IgD-negative memory B cell (primary cell): ENCODE measurements at regions not wholly inside any gene's neighbourhood (a gene's known extent, or its start where the extent isn't known, plus 50 kb on each side); places are given as distances from the start of the nearest gene placed in this dataset.
A peak's percentile ranks its signal among the peaks of the same experiment; 100 is the strongest.

ENCODE experiments used
- H3K27ac Mint-ChIP-seq, 3 donors: one replicate each; pipeline ENCODE4 v1.8.0; 2020 to 2022; ENCODE audit warnings: mild to moderate bottlenecking in 3 of 3, mixed read lengths in 3 of 3, moderate library complexity in 1 of 3
- H3K27me3 Mint-ChIP-seq: one replicate; pipeline ENCODE4 v1.8.0; 2021; ENCODE audit warnings: mixed read lengths
- H3K36me3 Mint-ChIP-seq: one replicate; pipeline ENCODE4 v1.8.0; 2020; ENCODE audit warnings: mild to moderate bottlenecking, mixed read lengths
- H3K4me1 Mint-ChIP-seq, 3 donors: one replicate each; pipeline ENCODE4 v1.8.0; 2020 to 2022; ENCODE audit warnings: mixed read lengths in 3 of 3, mild to moderate bottlenecking in 1 of 3
- H3K4me3 Mint-ChIP-seq, 4 donors: one replicate each; pipeline ENCODE4 v1.8.0; 2020 to 2022; ENCODE audit warnings: mild to moderate bottlenecking in 4 of 4, mixed read lengths in 4 of 4, moderate library complexity in 3 of 4
- H3K9me3 Mint-ChIP-seq, 3 donors: one replicate each; pipeline ENCODE4 v1.8.0; 2020 to 2021; ENCODE audit warnings: mixed read lengths in 3 of 3, mild to moderate bottlenecking in 1 of 3

GRCh38 chr6:22019857-22020256, 277.0 kb downstream of the PRL start:
- no peaks in the 10 kb centered on the region for H3K27me3 Mint-ChIP-seq
- H3K27ac Mint-ChIP-seq: no peak overlapping the region
- H3K4me3 Mint-ChIP-seq: no peak overlapping the region
- H3K4me1 Mint-ChIP-seq: no peaks in the 10 kb centered on the region
- no peaks in the 10 kb centered on the region for H3K36me3 Mint-ChIP-seq
- peaks cover 2 to 6% (median 4%) of the 10 kb centered on the region in 3 donors for H3K9me3 Mint-ChIP-seq

- H3K9me3 Mint-ChIP-seq: peaks cover 2 to 6% (median 4%) of the 10 kb centered on the region in 3 donors
- H3K4me1 Mint-ChIP-seq: no peaks in the 10 kb centered on the region
- H3K27me3 Mint-ChIP-seq: no peaks in the 10 kb centered on the region
- no peaks in the 10 kb centered on the region for H3K36me3 Mint-ChIP-seq
- H3K4me3 Mint-ChIP-seq: no peak overlapping the region
- no peak overlapping the region for H3K27ac Mint-ChIP-seq
Measured at GRCh38 chr6:22020299-22021003, 276.4 kb downstream of the PRL start.

GRCh38 chr6:22021966-22022365, 274.9 kb downstream of the PRL start:
- Mint-ChIP-seq H3K27me3 (no peaks in the 10 kb centered on the region), H3K4me3 (peak overlapping the region in 1 of 4 donors; percentile 44)

GRCh38 chr6:22023937-22024336, 272.9 kb downstream of the PRL start:
- peak overlapping the region in 1 of 3 donors; percentile 39 for H3K27ac Mint-ChIP-seq
- peaks cover 2 to 6% (median 4%) of the 10 kb centered on the region in 3 donors for H3K9me3 Mint-ChIP-seq
- H3K27me3 Mint-ChIP-seq: no peaks in the 10 kb centered on the region
- no peak overlapping the region for H3K4me3 Mint-ChIP-seq
- H3K36me3 Mint-ChIP-seq: no peaks in the 10 kb centered on the region
- peaks cover 0 to 1% (median 0%) of the 10 kb centered on the region in 3 donors for H3K4me1 Mint-ChIP-seq

More at GRCh38 chr6:22021966-22022365, 274.9 kb downstream of the PRL start:
- no peak overlapping the region for H3K27ac Mint-ChIP-seq
- H3K9me3 Mint-ChIP-seq: peaks cover 2 to 6% (median 4%) of the 10 kb centered on the region in 3 donors
- H3K36me3 Mint-ChIP-seq: no peaks in the 10 kb centered on the region
- H3K4me1 Mint-ChIP-seq: peaks cover 0 to 1% (median 0%) of the 10 kb centered on the region in 3 donors

- Mint-ChIP-seq H3K4me1 (peaks cover 0 to 1% (median 0%) of the 10 kb centered on the region in 3 donors), H3K27ac (peak overlapping the region in 1 of 3 donors; percentile 45), H3K36me3 (no peaks in the 10 kb centered on the region), H3K27me3 (no peaks in the 10 kb centered on the region), H3K9me3 (peaks cover 2 to 6% (median 4%) of the 10 kb centered on the region in 3 donors), H3K4me3 (no peak overlapping the region)
Measured at GRCh38 chr6:22024973-22025467, 271.8 kb downstream of the PRL start.

GRCh38 chr6:22025468-22026163, 271.2 kb downstream of the PRL start:
- H3K27me3 Mint-ChIP-seq: no peaks in the 10 kb centered on the region
- peak overlapping the region in 1 of 3 donors; percentile 45 for H3K27ac Mint-ChIP-seq
- H3K4me1 Mint-ChIP-seq: peaks cover 0 to 1% (median 0%) of the 10 kb centered on the region in 3 donors
- peaks cover 2 to 6% (median 4%) of the 10 kb centered on the region in 3 donors for H3K9me3 Mint-ChIP-seq
- no peaks in the 10 kb centered on the region for H3K36me3 Mint-ChIP-seq
- peak overlapping the region in 2 of 4 donors; percentile 29 to 42 for H3K4me3 Mint-ChIP-seq

- Mint-ChIP-seq H3K36me3 (no peaks in the 10 kb centered on the region), H3K4me1 (peaks cover 0 to 1% (median 0%) of the 10 kb centered on the region in 3 donors), H3K9me3 (peaks cover 2 to 6% (median 4%) of the 10 kb centered on the region in 3 donors), H3K4me3 (peak overlapping the region in 2 of 4 donors; percentile 29 to 42), H3K27me3 (no peaks in the 10 kb centered on the region), H3K27ac (no peak overlapping the region)
Measured at GRCh38 chr6:22026164-22026678, 270.6 kb downstream of the PRL start.

- H3K4me1 Mint-ChIP-seq: peaks cover 0 to 1% (median 0%) of the 10 kb centered on the region in 3 donors
- no peak overlapping the region for H3K4me3 Mint-ChIP-seq
- no peaks in the 10 kb centered on the region for H3K27me3 Mint-ChIP-seq
- no peak overlapping the region for H3K27ac Mint-ChIP-seq
- H3K36me3 Mint-ChIP-seq: no peaks in the 10 kb centered on the region
- peaks cover 0 to 4% (median 2%) of the 10 kb centered on the region in 3 donors for H3K9me3 Mint-ChIP-seq
Measured at GRCh38 chr6:22027040-22027725, 269.7 kb downstream of the PRL start.

- peaks cover 0 to 1% (median 0%) of the 10 kb centered on the region in 3 donors for H3K4me1 Mint-ChIP-seq
- no peaks in the 10 kb centered on the region for H3K36me3 Mint-ChIP-seq
Measured at GRCh38 chr6:22028403-22029090, 268.3 kb downstream of the PRL start.

GRCh38 chr6:22029171-22029570, 267.7 kb downstream of the PRL start:
- peaks cover 0 to 1% (median 0%) of the 10 kb centered on the region in 3 donors for H3K4me1 Mint-ChIP-seq
- no peak overlapping the region for H3K27ac Mint-ChIP-seq
- H3K36me3 Mint-ChIP-seq: no peaks in the 10 kb centered on the region
- peaks cover 0 to 2% (median 0%) of the 10 kb centered on the region in 3 donors for H3K9me3 Mint-ChIP-seq
- no peak overlapping the region for H3K4me3 Mint-ChIP-seq
- H3K27me3 Mint-ChIP-seq: no peaks in the 10 kb centered on the region

More at GRCh38 chr6:22028403-22029090, 268.3 kb downstream of the PRL start:
- Mint-ChIP-seq H3K27ac (peak overlapping the region in 1 of 3 donors; percentile 26), H3K4me3 (no peak overlapping the region), H3K9me3 (peaks cover 0 to 2% (median 0%) of the 10 kb centered on the region in 3 donors), H3K27me3 (no peaks in the 10 kb centered on the region)

GRCh38 chr6:22030730-22031619, 265.9 kb downstream of the PRL start:
- Mint-ChIP-seq H3K4me3 (no peak overlapping the region), H3K4me1 (peaks cover 0 to 2% (median 0%) of the 10 kb centered on the region in 3 donors), H3K27ac (no peak overlapping the region), H3K36me3 (no peaks in the 10 kb centered on the region), H3K9me3 (peaks cover 0 to 2% (median 0%) of the 10 kb centered on the region in 3 donors), H3K27me3 (no peaks in the 10 kb centered on the region)

GRCh38 chr6:22035690-22036089, 261.1 kb downstream of the PRL start:
- peaks cover 2% of the 10 kb centered on the region for H3K27me3 Mint-ChIP-seq
- no peaks in the 10 kb centered on the region for H3K36me3 Mint-ChIP-seq

GRCh38 chr6:22036275-22036674, 260.6 kb downstream of the PRL start:
- no peak overlapping the region for H3K4me3 Mint-ChIP-seq
- no peaks in the 10 kb centered on the region for H3K36me3 Mint-ChIP-seq
- H3K4me1 Mint-ChIP-seq: peaks cover 0 to 2% (median 1%) of the 10 kb centered on the region in 3 donors
- H3K9me3 Mint-ChIP-seq: peaks cover 0 to 21% (median 4%) of the 10 kb centered on the region in 3 donors
- H3K27ac Mint-ChIP-seq: no peak overlapping the region
- H3K27me3 Mint-ChIP-seq: peaks cover 2% of the 10 kb centered on the region

More at GRCh38 chr6:22035690-22036089, 261.1 kb downstream of the PRL start:
- Mint-ChIP-seq H3K4me1 (peaks cover 0 to 2% (median 1%) of the 10 kb centered on the region in 3 donors), H3K27ac (no peak overlapping the region), H3K4me3 (no peak overlapping the region), H3K9me3 (peaks cover 0 to 21% (median 4%) of the 10 kb centered on the region in 3 donors)
